Testis (tissue), 2 donors: ENCODE measurements at regions not wholly inside any gene's neighbourhood (a gene's known extent, or its start where the extent isn't known, plus 50 kb on each side); places are given as distances from the start of the nearest gene placed in this dataset.
"Not testable (repeated sequence)": the region's sequence is repeated elsewhere in the genome, so short reads cannot be mapped to it uniquely, and the experiment has no call there.

Source experiments
- DNase-seq: peaks from one replicate; pipeline ENCODE4 v3.0.0-alpha.2; 2019
- H3K27ac ChIP-seq, 2 donors: fragments of 200-600 bp; sonication (generic); one replicate each; pipeline ENCODE4 v1.5.1; 2019
- H3K27me3 ChIP-seq: fragments of 200-600 bp; sonication (generic); one replicate; pipeline ENCODE4 v1.5.1; 2019
- H3K36me3 ChIP-seq: fragments of 200-600 bp; sonication (generic); one replicate; pipeline ENCODE4 v1.5.1; 2017; ENCODE audit warnings: low read depth; ENCODE audit errors: missing control alignments
- H3K4me1 ChIP-seq: fragments of 200-600 bp; sonication (generic); one replicate; pipeline ENCODE4 v1.5.1; 2019
- H3K4me3 ChIP-seq, 2 donors: fragments of 200-600 bp; sonication (generic); one replicate each; pipeline ENCODE4 v1.5.1; 2017 to 2019
- H3K9me3 ChIP-seq: fragments of 200-600 bp; sonication (generic); one replicate; pipeline ENCODE4 v1.5.1; 2017
- POLR2A ChIP-seq: fragments of 450-650 bp; IDR thresholded peaks from one replicate; pipeline ENCODE4 v1.6.1; 2017; ENCODE audit warnings: antibody characterized with exemption, mild to moderate bottlenecking, moderate library complexity
- WGBS, 2 donors: methylation state at CpG; one replicate each; pipeline ENCODE4 v1.1.5; 2018; 5-methylcytosine and 5-hydroxymethylcytosine counted together
- intact Hi-C: fragments of 100-400 bp; cut with DNase I; formaldehyde crosslinking; loops from one replicate; pipeline ENCODE4 v1.15.1; 2023; ENCODE audit warnings: low total_unique reads
- TF ChIP-seq, protein P1 (sequence below), 3 experiments: fragments of 450-650 bp in 2 of 3; fragments of 200-600 bp in 1 of 3; sonication (generic) in 1 of 3; IDR thresholded peaks; one replicate each; pipeline ENCODE4 v1.5.1; 2016 to 2019; ENCODE audit warnings: antibody characterized with exemption in 3 of 3, mild to moderate bottlenecking in 2 of 3, moderate library complexity in 1 of 3

DNA sequence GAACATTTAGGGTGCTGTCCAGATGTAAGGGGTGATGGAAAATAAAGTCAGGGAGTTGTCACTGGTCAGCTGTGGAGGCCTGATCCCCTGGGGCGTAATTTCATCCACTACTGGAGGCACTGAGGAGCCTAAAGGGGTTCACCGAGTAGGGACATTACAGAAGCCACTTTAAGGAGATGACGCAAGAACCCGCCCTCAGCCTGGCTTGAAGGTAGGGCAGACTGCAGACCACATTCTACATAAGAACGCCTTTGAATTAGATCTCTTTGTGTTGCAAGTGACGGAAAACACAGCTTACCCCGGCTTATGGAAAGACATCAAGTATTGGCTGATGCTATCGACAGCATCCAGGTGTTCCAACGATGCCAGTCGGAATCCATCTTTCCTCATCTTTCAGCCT lies 462.7 kb upstream of the CDH4 start:
- no peaks in the 10 kb centered on the region for H3K27me3 ChIP-seq
- H3K4me1 ChIP-seq: no peaks in the 10 kb centered on the region
- no peak overlapping the region for H3K4me3 ChIP-seq
- H3K27ac ChIP-seq: no peak overlapping the region
- intact Hi-C loops: no loop called here
- no peak for TF ChIP-seq POLR2A
- WGBS, 2 donors: 84 to 86% methylated on average over 10 of the region's 10 CpGs
- no peaks in the 10 kb centered on the region for H3K9me3 ChIP-seq
- DNase-seq: no peak
- H3K36me3 ChIP-seq: no peaks in the 10 kb centered on the region

DNA sequence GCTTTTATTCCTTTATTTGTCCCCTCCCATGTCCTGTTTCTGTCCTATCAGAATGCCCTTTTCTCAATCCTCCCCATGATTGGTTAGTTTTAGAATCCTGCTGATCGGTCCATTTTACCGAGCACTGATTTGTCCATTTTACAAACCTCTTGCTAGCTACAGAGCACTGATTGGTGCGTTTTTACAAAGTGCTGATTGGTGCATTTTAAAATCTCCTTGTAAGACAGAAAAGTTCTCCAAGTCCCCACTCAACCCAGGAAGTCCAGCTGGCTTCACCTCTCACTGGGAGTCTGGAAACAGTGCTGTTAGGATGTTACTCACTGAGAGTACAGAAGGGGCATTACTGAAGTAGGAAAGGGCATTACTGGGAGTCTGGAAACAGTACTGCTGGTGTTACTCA lies 461.7 kb upstream of the CDH4 start:
- DNase-seq, H3K9me3 ChIP-seq, H3K36me3 ChIP-seq, H3K27me3 ChIP-seq, H3K4me1 ChIP-seq, intact Hi-C loops, H3K27ac ChIP-seq, H3K4me3 ChIP-seq: not testable (repeated sequence)
- 77 to 88% methylated on average over 3 of the region's 3 CpGs for WGBS, 2 donors

DNA sequence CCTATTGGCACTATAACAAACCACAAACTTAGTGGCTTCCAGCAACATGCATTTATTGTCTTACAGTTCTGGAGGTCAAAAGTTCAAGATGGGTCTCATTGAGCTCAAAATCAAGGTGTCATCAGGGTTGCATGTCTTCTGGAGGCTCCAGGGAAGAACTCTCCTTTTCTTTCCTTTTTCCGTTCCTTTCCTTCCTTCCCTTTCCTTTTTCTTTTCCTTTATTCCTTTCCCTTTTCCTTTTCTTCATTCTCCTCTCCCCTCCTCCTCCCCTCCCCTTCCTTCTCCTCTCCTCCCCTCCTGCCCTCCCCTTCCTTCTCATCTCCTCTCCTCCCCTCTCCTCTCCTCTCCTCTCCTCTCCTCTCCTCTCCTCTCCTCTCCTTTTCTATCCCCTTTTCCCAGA lies 460.2 kb upstream of the CDH4 start:
- TF ChIP-seq, protein P1, sequence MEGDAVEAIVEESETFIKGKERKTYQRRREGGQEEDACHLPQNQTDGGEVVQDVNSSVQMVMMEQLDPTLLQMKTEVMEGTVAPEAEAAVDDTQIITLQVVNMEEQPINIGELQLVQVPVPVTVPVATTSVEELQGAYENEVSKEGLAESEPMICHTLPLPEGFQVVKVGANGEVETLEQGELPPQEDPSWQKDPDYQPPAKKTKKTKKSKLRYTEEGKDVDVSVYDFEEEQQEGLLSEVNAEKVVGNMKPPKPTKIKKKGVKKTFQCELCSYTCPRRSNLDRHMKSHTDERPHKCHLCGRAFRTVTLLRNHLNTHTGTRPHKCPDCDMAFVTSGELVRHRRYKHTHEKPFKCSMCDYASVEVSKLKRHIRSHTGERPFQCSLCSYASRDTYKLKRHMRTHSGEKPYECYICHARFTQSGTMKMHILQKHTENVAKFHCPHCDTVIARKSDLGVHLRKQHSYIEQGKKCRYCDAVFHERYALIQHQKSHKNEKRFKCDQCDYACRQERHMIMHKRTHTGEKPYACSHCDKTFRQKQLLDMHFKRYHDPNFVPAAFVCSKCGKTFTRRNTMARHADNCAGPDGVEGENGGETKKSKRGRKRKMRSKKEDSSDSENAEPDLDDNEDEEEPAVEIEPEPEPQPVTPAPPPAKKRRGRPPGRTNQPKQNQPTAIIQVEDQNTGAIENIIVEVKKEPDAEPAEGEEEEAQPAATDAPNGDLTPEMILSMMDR (IDR thresholded peaks at IDR 0.05): no peak
- TF ChIP-seq POLR2A: no peak

DNA sequence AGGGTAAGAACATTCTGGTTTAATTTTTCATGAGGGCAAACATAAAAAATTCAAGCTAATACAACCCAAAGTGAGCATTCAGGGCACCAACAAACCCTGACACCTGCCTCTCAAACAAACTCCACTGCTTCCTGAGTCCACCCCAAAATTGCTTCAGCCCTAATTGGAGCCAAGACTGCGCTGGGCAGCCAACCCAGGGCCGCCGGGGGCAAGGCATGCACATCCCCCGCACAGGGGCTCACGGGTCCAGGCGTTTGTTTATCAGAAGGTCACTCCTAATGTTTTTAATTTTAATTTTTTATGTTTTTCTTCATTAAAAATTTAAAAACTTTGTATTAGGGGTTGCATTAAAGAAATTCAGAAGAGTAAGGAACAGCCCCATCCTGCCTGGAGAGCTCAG lies 459.1 kb upstream of the CDH4 start:
- no peak overlapping the region for H3K4me3 ChIP-seq
- no peak for TF ChIP-seq POLR2A
- H3K36me3 ChIP-seq: no peaks in the 10 kb centered on the region
- intact Hi-C loops: no loop called here
- no peak for DNase-seq
- no peaks in the 10 kb centered on the region for H3K9me3 ChIP-seq
- no peak overlapping the region for H3K27ac ChIP-seq
- no peaks in the 10 kb centered on the region for H3K27me3 ChIP-seq
- H3K4me1 ChIP-seq: no peaks in the 10 kb centered on the region
- WGBS, 2 donors: 82 to 85% methylated on average over 6 of the region's 6 CpGs

More for the DNA sequence above, 460.2 kb upstream of the CDH4 start:
- Histone ChIP-seq H3K4me1 (no peaks in the 10 kb centered on the region), H3K27me3 (no peaks in the 10 kb centered on the region), H3K36me3 (no peaks in the 10 kb centered on the region), H3K27ac (no peak overlapping the region), H3K4me3 (no peak overlapping the region), H3K9me3 (no peaks in the 10 kb centered on the region)
- WGBS, 2 donors: 94 to 95% methylated on average over 1 of the region's 1 CpG
- no peak for DNase-seq
- intact Hi-C loops: no loop called here

DNA sequence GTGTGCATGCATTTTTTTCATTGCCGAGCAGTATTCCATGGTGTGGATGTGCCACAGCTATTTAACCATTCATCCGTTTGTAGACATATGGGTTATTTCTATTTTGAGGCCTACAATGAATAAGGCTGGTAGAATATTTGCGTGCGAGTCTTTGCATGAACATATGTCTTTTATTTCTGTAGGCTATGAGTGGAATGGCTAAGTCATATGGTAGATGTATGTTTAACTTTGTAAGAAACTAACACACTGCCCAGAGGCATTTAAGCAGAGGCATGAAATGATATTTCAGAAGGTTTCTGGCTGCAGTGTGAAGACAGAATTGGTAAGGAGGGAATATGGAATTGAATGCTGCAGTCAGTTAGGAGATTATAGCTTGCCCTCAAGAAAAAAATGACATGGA lies 457.4 kb upstream of the CDH4 start:
- H3K9me3 ChIP-seq: no peaks in the 10 kb centered on the region
- H3K27ac ChIP-seq: no peak overlapping the region
- TF ChIP-seq, protein P1 (IDR thresholded peaks at IDR 0.05): no peak
- TF ChIP-seq POLR2A: no peak
- no peaks in the 10 kb centered on the region for H3K27me3 ChIP-seq
- WGBS, 2 donors: 94 to 97% methylated on average over 4 of the region's 4 CpGs
- intact Hi-C loops: no loop called here
- no peaks in the 10 kb centered on the region for H3K36me3 ChIP-seq
- no peak overlapping the region for H3K4me3 ChIP-seq
- DNase-seq: no peak
- no peaks in the 10 kb centered on the region for H3K4me1 ChIP-seq

DNA sequence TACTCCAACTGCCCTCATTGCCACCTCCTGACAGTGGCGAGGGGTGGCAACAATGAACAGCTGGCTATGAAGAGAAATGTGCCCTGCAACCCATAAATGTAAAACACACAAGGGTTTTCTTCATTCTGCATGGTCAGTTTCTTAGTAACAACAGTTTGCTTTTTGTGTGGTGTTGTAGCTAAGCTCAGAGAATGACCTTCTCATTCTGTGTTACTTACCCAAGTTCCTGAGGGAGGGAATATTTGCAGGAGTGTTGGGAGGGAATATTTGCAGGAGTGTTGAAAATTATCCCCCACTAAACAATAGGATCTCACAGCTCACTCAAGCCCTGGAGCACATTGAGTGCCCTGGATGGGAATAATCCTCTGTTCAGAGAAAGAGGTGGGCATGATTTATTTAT lies 456.4 kb upstream of the CDH4 start:
- 76 to 96% methylated on average over 1 of the region's 1 CpG for WGBS, 2 donors
- no peaks in the 10 kb centered on the region for H3K27me3 ChIP-seq
- intact Hi-C loops: no loop called here
- H3K4me1 ChIP-seq: no peaks in the 10 kb centered on the region
- no peaks in the 10 kb centered on the region for H3K36me3 ChIP-seq
- H3K27ac ChIP-seq: no peak overlapping the region
- no peak for TF ChIP-seq POLR2A
- TF ChIP-seq, protein P1 (IDR thresholded peaks at IDR 0.05): no peak
- no peak overlapping the region for H3K4me3 ChIP-seq
- no peak for DNase-seq
- H3K9me3 ChIP-seq: no peaks in the 10 kb centered on the region
